K562 (cell line): ENCODE measurements at regions not wholly inside any gene's neighbourhood (a gene's known extent, or its start where the extent isn't known, plus 50 kb on each side); places are given as distances from the start of the nearest gene placed in this dataset.

ENCODE experiments used
- CTCF ChIP-seq, 3 experiments: IDR thresholded peaks in 2 of 3; conservative IDR thresholded peaks in 1 of 3; 2 replicates each; pipeline ENCODE4 v1.5.1; 2011 to 2012; ENCODE audit warnings: low read length in 3 of 3, mild to moderate bottlenecking in 3 of 3, control low read depth in 2 of 3, improper control_type of control experiment in 1 of 3, inconsistent platforms in 1 of 3, low read depth in 1 of 3, mixed read lengths in 1 of 3, moderate library complexity in 1 of 3; ENCODE audit not compliant: insufficient read depth in 2 of 3
- MAFG ChIP-seq: fragments of 450-650 bp; conservative IDR thresholded peaks from 2 replicates; pipeline ENCODE4 v1.6.1; 2016; ENCODE audit warnings: missing genetic modification characterization, missing compliant biosample characterization
- MAFK ChIP-seq: IDR thresholded peaks from 2 replicates; pipeline ENCODE4 v1.6.1; 2011; ENCODE audit warnings: low read length, improper control_type of control experiment
- PBX2 ChIP-seq, 2 experiments: IDR thresholded peaks in 1 of 2; conservative IDR thresholded peaks in 1 of 2; 2 replicates each; pipeline ENCODE4 v1.6.1; 2016; ENCODE audit warnings: low read depth in 2 of 2, mild to moderate bottlenecking in 1 of 2, missing compliant biosample characterization in 1 of 2, missing genetic modification characterization in 1 of 2, moderate library complexity in 1 of 2
- SAFB2 ChIP-seq: fragments of 200-400 bp; formaldehyde crosslinking; IDR thresholded peaks from 2 replicates; pipeline ENCODE4 v1.6.1; 2018; ENCODE audit warnings: borderline replicate concordance, low read length, low read depth, moderate library complexity; ENCODE audit not compliant: severe bottlenecking
- TOE1 ChIP-seq, 2 experiments: fragments of 450-650 bp in 1 of 2; sonication (generic) in 1 of 2; formaldehyde crosslinking in 1 of 2; IDR thresholded peaks; 2 replicates each; pipeline versions ENCODE4 v1.7.1 to v1.8.0; 2016 to 2022; ENCODE audit warnings: borderline replicate concordance in 2 of 2, mild to moderate bottlenecking in 2 of 2, antibody characterized with exemption in 1 of 2, inconsistent platforms in 1 of 2, low read depth in 1 of 2, missing genetic modification reagents in 1 of 2, moderate library complexity in 1 of 2
- YY1 ChIP-seq, 3 experiments: IDR thresholded peaks; 2 replicates each; pipeline ENCODE4 v1.6.1; 2011; ENCODE audit warnings: low read length in 2 of 3, mild to moderate bottlenecking in 2 of 3, moderate library complexity in 2 of 3, borderline replicate concordance in 1 of 3, control low read depth in 1 of 3, low read depth in 1 of 3; ENCODE audit not compliant: insufficient read depth in 3 of 3, insufficient replicate concordance in 2 of 3, control insufficient read depth in 1 of 3, insufficient read length in 1 of 3; ENCODE audit errors: extremely low read depth in 1 of 3
- ZBTB1 ChIP-seq: sonication (generic); formaldehyde crosslinking; IDR thresholded peaks from 2 replicates; pipeline ENCODE4 v1.8.1; 2023; ENCODE audit warnings: missing genetic modification reagents, low read depth, mild to moderate bottlenecking, borderline replicate concordance
- ZNF766 ChIP-seq: fragments of 200-800 bp; sonication (Bioruptor generic); conservative IDR thresholded peaks from 2 replicates; pipeline ENCODE4 v1.6.1; 2016; ENCODE audit warnings: missing genetic modification characterization, missing compliant biosample characterization
- TF ChIP-seq, protein P1 (sequence below): fragments of 450-650 bp; IDR thresholded peaks from 2 replicates; pipeline ENCODE4 v1.6.1; 2016; ENCODE audit warnings: antibody characterized with exemption

DNA sequence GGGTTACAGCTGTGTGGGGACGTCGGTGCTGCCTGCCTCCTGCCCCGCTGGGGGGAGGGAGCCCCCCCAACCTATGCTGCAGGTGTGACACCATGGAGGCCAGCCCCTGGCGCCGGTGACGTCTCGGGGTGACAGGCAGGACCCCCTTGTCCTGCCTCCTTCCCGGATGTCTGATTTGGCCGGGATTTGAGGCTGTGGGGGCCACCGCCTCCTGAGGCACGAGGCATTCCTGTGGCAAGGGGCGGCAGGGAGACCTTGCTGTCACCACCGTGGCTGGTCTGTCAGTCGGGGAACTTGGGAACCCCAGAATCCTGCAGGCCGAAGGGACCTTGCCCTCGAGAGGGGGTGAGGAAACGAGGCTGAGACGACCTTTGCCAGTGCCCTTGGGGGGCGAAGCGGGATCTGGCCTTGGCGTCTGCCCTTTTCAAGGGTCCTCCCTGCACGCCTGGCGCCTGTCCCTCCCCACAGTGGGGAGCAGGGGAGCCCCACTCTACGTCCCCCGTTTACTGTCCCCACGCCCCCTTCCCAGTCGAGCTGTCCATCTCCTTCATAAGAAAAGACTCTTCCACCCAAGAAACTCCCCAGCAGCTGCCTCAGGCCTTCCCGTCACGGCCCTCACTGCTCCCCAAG, 74.4 kb downstream of the METRNL start:
- no peak for TF ChIP-seq TOE1 (IDR thresholded peaks at IDR 0.05; ENCODE audit: borderline replicate concordance)
- TF ChIP-seq TOE1 (CRISPR knock-in tag; IDR thresholded peaks at IDR 0.05; ENCODE audit: borderline replicate concordance, low read depth) = no peak
- TF ChIP-seq, protein P1, sequence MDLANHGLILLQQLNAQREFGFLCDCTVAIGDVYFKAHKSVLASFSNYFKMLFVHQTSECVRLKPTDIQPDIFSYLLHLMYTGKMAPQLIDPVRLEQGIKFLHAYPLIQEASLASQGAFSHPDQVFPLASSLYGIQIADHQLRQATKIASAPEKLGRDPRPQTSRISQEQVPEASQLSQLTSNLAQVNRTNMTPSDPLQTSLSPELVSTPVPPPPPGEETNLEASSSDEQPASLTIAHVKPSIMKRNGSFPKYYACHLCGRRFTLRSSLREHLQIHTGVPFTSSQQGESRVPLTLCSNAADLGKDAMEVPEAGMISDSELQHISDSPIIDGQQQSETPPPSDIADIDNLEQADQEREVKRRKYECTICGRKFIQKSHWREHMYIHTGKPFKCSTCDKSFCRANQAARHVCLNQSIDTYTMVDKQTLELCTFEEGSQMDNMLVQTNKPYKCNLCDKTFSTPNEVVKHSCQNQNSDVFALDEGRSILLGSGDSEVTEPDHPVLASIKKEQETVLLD = no peak
- TF ChIP-seq PBX2 (CRISPR knock-in tag; IDR thresholded peaks at IDR 0.05; ENCODE audit: low read depth) = no peak
- no peak for TF ChIP-seq PBX2 (tag; conservative IDR thresholded peaks at IDR 0.05; ENCODE audit: low read depth)
- TF ChIP-seq YY1 (IDR thresholded peaks at IDR 0.05; ENCODE audit: borderline replicate concordance in 1 of 3, control insufficient read depth in 1 of 3, extremely low read depth in 1 of 3, insufficient read depth in 3 of 3, insufficient read length in 1 of 3, insufficient replicate concordance in 2 of 3, low read depth in 1 of 3, low read length in 2 of 3) = no peak
- no peak for TF ChIP-seq CTCF (IDR thresholded peaks at IDR 0.05 in 2 of 3, conservative IDR thresholded peaks at IDR 0.05 in 1 of 3; ENCODE audit: insufficient read depth in 2 of 3, low read depth in 1 of 3, low read length in 3 of 3)
- no peak for TF ChIP-seq MAFG (tag)
- no peak for TF ChIP-seq ZBTB1 (CRISPR knock-in tag)
- no peak for TF ChIP-seq MAFK
- TF ChIP-seq ZNF766 (CRISPR knock-in tag) = no peak
- TF ChIP-seq SAFB2 = no peak
